ENCODE measurements at regions not wholly inside any gene's neighbourhood (a gene's known extent, or its start where the extent isn't known, plus 50 kb on each side); places are given as distances from the start of the nearest gene placed in this dataset.
"Not testable (repeated sequence)": the region's sequence is repeated elsewhere in the genome, so short reads cannot be mapped to it uniquely, and the experiment has no call there.

DNA sequence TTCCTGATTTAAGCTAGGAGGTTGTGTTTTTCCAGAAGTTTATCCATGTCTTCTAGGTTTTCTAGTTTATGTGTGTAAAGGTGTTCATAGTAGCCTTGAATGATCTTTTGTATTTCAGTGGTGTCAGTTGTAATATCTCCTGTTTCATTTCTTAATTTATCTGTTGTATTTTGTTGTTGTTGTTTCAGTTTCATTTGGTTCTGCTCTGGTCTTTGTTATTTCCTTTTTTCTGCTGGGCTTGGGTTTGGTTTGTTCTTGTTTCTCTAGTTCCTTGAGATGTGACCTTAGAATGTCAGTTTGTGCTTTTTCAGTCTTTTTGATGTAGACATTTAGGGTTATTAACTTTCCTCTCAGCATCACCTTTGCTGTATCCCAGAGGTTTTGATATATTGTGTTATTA is 62.8 kb downstream of the SCP2D1 start:
- Mint-ChIP-seq H3K9me3 (peaks cover 0 to 53% (median 21%) of the 10 kb centered on the region in 9 donors), H3K27me3 (peaks cover 11 to 57% (median 16%) of the 10 kb centered on the region in 5 donors)
- POLR2A ChIA-PET: not testable (repeated sequence)

DNA sequence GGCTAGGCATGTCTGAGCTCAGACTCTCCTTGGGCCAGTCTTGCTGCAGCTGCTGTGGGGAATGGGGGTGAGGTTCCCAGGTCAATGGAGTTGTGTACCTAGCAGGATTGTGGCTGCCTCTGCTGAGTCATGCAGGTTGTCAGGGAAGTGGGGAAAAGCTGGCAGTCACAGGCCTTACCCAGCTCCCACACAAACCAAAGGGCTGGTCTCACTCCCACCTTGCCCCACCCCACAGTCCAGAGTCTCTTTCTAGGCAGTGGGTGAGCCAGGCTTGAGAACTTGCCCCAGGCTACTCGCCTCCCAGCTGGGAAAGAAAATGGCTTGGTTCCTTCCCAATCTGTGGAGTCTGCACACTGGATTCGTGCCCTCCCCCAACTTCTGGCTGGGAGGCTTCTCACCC is 65.7 kb downstream of the SCP2D1 start:
- DNase-seq (no peak), ATAC-seq (no peak)
- H3K27ac Mint-ChIP-seq: no peak overlapping the region
- H3K36me3 Mint-ChIP-seq: peaks cover 0 to 6% (median 0%) of the 10 kb centered on the region in 3 donors
- peaks cover 9 to 72% (median 18%) of the 10 kb centered on the region in 5 donors for H3K27me3 Mint-ChIP-seq
- H3K4me3 Mint-ChIP-seq: no peak overlapping the region
- H3K9me3 Mint-ChIP-seq: peaks cover 0 to 40% (median 8%) of the 10 kb centered on the region in 9 donors
- POLR2A ChIA-PET: no interaction called here
- H3K4me1 Mint-ChIP-seq: no peaks in the 10 kb centered on the region

More for the DNA sequence above, 62.8 kb downstream of the SCP2D1 start:
- DNase-seq, ATAC-seq, H3K27ac Mint-ChIP-seq, H3K4me1 Mint-ChIP-seq, H3K4me3 Mint-ChIP-seq: not testable (repeated sequence)
- H3K36me3 Mint-ChIP-seq: peaks cover 0 to 22% (median 5%) of the 10 kb centered on the region in 3 donors

- no peaks in the 10 kb centered on the region for H3K4me1 Mint-ChIP-seq
- peaks cover 17 to 50% (median 20%) of the 10 kb centered on the region in 5 donors for H3K27me3 Mint-ChIP-seq
- no peak for DNase-seq
- no peak for ATAC-seq
- H3K9me3 Mint-ChIP-seq: peaks cover 0 to 18% (median 3%) of the 10 kb centered on the region in 9 donors
- H3K27ac Mint-ChIP-seq: no peak overlapping the region
- no peaks in the 10 kb centered on the region for H3K36me3 Mint-ChIP-seq
- no peak overlapping the region for H3K4me3 Mint-ChIP-seq
- POLR2A ChIA-PET: no interaction called here
Observed at GRCh38 chr20:18886756-18887155, 73.2 kb downstream of the SCP2D1 start.

GRCh38 chr20:18901980-18902737 is 88.6 kb downstream of the SCP2D1 start:
- no peak for DNase-seq
- Mint-ChIP-seq H3K9me3 (peaks cover 0 to 1% (median 0%) of the 10 kb centered on the region in 9 donors), H3K36me3 (no peaks in the 10 kb centered on the region), H3K27ac (no peak overlapping the region), H3K27me3 (peaks cover 6 to 29% (median 18%) of the 10 kb centered on the region in 5 donors), H3K4me1 (no peaks in the 10 kb centered on the region), H3K4me3 (no peak overlapping the region)
- no peak for ATAC-seq
- POLR2A ChIA-PET: no interaction called here

- Mint-ChIP-seq H3K4me1 (no peaks in the 10 kb centered on the region), H3K9me3 (peaks cover 0 to 1% (median 0%) of the 10 kb centered on the region in 9 donors), H3K4me3 (no peak overlapping the region), H3K27me3 (peaks cover 4 to 27% (median 14%) of the 10 kb centered on the region in 5 donors), H3K36me3 (no peaks in the 10 kb centered on the region), H3K27ac (no peak overlapping the region)
- ATAC-seq (no peak), DNase-seq (no peak)
- POLR2A ChIA-PET: no interaction called here
Observed at GRCh38 chr20:18904192-18904591, 90.6 kb downstream of the SCP2D1 start.

DNA sequence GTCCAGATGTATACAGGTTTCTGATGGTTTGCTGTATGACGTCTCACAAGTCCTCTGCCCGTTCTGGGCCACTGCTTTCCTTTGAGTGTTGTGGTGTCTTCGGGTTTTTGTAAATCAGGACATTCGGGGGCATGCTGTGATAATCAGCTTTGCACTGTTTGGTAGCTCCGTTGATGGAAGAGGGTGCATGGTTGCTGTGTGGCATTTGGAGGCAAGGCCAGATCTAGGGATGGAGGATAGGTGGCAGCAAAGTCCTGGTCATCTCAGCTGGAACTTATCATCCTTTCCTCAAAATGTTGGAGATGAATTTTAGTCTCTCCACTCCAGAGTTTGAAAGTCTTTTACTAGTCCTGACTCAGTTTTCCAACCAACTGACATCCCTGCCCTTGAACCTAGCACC is 91.0 kb downstream of the SCP2D1 start:
- H3K27me3 Mint-ChIP-seq: peaks cover 4 to 27% (median 12%) of the 10 kb centered on the region in 5 donors
- H3K36me3 Mint-ChIP-seq: no peaks in the 10 kb centered on the region
- POLR2A ChIA-PET: no interaction called here
- ATAC-seq (no peak), DNase-seq (no peak)
- H3K4me3 Mint-ChIP-seq: no peak overlapping the region
- no peak overlapping the region for H3K27ac Mint-ChIP-seq
- H3K4me1 Mint-ChIP-seq: no peaks in the 10 kb centered on the region
- peaks cover 0 to 1% (median 0%) of the 10 kb centered on the region in 9 donors for H3K9me3 Mint-ChIP-seq

- ATAC-seq (no peak), DNase-seq (no peak)
- peaks cover 0 to 1% (median 0%) of the 10 kb centered on the region in 9 donors for H3K9me3 Mint-ChIP-seq
- H3K4me1 Mint-ChIP-seq: no peaks in the 10 kb centered on the region
- POLR2A ChIA-PET: no interaction called here
- H3K27me3 Mint-ChIP-seq: peaks cover 5 to 24% (median 8%) of the 10 kb centered on the region in 5 donors
- no peak overlapping the region for H3K4me3 Mint-ChIP-seq
- H3K36me3 Mint-ChIP-seq: no peaks in the 10 kb centered on the region
- no peak overlapping the region for H3K27ac Mint-ChIP-seq
Observed at GRCh38 chr20:18906046-18906445, 92.5 kb downstream of the SCP2D1 start.

DNA sequence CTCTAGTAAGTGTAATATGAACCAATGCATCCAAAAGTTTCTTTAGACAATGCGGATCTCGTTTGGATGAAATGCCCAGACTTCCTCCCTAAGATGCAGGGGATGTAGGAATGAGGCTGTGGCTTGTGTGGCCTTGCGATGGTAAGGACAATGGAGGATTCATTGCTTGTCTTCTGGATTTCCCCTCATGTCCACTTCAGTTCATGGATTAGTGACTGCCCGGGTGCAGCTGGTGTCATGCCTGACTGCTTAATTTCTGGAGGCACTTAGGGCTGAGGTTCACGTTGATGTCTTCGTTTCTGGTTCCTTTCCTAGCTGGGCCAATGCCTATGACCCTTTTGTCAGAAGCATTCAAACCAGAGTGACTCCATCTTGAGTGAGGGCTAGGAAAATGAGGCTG is 93.8 kb downstream of the SCP2D1 start:
- POLR2A ChIA-PET: no interaction called here
- Mint-ChIP-seq H3K4me3 (no peak overlapping the region), H3K27ac (no peak overlapping the region), H3K4me1 (no peaks in the 10 kb centered on the region), H3K9me3 (peaks cover 0 to 1% (median 0%) of the 10 kb centered on the region in 9 donors), H3K36me3 (no peaks in the 10 kb centered on the region), H3K27me3 (peaks cover 5 to 29% (median 8%) of the 10 kb centered on the region in 5 donors)
- no peak for DNase-seq
- ATAC-seq: no peak

GRCh38 chr20:18908109-18908508 is 94.5 kb downstream of the SCP2D1 start:
- no peak for DNase-seq
- POLR2A ChIA-PET: no interaction called here
- no peak for ATAC-seq

GRCh38 chr20:18909254-18909653 is 95.7 kb downstream of the SCP2D1 start:
- no peak overlapping the region for H3K4me3 Mint-ChIP-seq
- POLR2A ChIA-PET: no interaction called here
- ATAC-seq (no peak), DNase-seq (no peak)
- no peaks in the 10 kb centered on the region for H3K4me1 Mint-ChIP-seq
- no peaks in the 10 kb centered on the region for H3K9me3 Mint-ChIP-seq
- no peak overlapping the region for H3K27ac Mint-ChIP-seq
- peaks cover 6 to 30% (median 7%) of the 10 kb centered on the region in 5 donors for H3K27me3 Mint-ChIP-seq
- H3K36me3 Mint-ChIP-seq: no peaks in the 10 kb centered on the region

More at GRCh38 chr20:18908109-18908508, 94.5 kb downstream of the SCP2D1 start:
- no peak overlapping the region for H3K27ac Mint-ChIP-seq
- H3K4me3 Mint-ChIP-seq: no peak overlapping the region
- no peaks in the 10 kb centered on the region for H3K36me3 Mint-ChIP-seq
- H3K4me1 Mint-ChIP-seq: no peaks in the 10 kb centered on the region
- H3K9me3 Mint-ChIP-seq: peaks cover 0 to 1% (median 0%) of the 10 kb centered on the region in 9 donors
- peaks cover 6 to 32% (median 8%) of the 10 kb centered on the region in 5 donors for H3K27me3 Mint-ChIP-seq

DNA sequence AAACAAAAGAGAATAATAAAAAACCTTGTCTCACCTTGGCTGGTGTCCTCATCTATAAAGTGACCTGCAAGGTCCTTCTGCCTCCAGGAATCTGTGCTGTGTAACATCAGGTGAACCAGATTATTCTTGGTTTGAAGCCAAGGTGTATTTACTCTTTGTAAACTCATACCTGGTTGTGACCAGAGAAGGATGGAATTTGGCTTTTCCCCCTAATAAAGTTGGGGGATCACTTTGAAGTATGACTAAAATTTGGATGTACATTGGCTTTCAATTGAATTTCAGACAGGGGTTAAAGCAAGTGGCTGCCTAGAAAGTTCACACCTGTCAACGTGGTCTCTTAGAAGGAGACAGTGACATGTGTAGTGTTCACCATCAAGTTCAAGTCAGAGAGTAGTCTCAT is 100.1 kb downstream of the SCP2D1 start:
- Mint-ChIP-seq H3K27ac (no peak overlapping the region), H3K27me3 (peaks cover 4 to 30% (median 7%) of the 10 kb centered on the region in 5 donors), H3K36me3 (no peaks in the 10 kb centered on the region), H3K9me3 (peaks cover 0 to 3% (median 0%) of the 10 kb centered on the region in 9 donors), H3K4me1 (no peaks in the 10 kb centered on the region), H3K4me3 (no peak overlapping the region)
- POLR2A ChIA-PET: no interaction called here
- no peak for ATAC-seq
- DNase-seq: no peak

- Mint-ChIP-seq H3K27ac (no peak overlapping the region), H3K36me3 (no peaks in the 10 kb centered on the region), H3K9me3 (peaks cover 0 to 3% (median 0%) of the 10 kb centered on the region in 9 donors), H3K4me1 (no peaks in the 10 kb centered on the region), H3K27me3 (peaks cover 4 to 30% (median 7%) of the 10 kb centered on the region in 5 donors), H3K4me3 (no peak overlapping the region)
- DNase-seq (no peak), ATAC-seq (no peak)
- POLR2A ChIA-PET: no interaction called here
Observed at GRCh38 chr20:18914796-18915195, 101.2 kb downstream of the SCP2D1 start.

- Mint-ChIP-seq H3K9me3 (peaks cover 0 to 3% (median 0%) of the 10 kb centered on the region in 9 donors), H3K27me3 (peaks cover 2 to 16% (median 4%) of the 10 kb centered on the region in 5 donors), H3K27ac (no peak overlapping the region)
Observed at GRCh38 chr20:18916886-18917750, 103.5 kb downstream of the SCP2D1 start.

More at GRCh38 chr20:18916886-18917750, 103.5 kb downstream of the SCP2D1 start:
- ATAC-seq (no peak), DNase-seq (no peak)
- Mint-ChIP-seq H3K4me1 (no peaks in the 10 kb centered on the region), H3K36me3 (no peaks in the 10 kb centered on the region), H3K4me3 (no peak overlapping the region)
- POLR2A ChIA-PET: no interaction called here
